ENCODE measurements at regions not wholly inside any gene's neighbourhood (a gene's known extent, or its start where the extent isn't known, plus 50 kb on each side); places are given as distances from the start of the nearest gene placed in this dataset.
"Not testable (repeated sequence)": the region's sequence is repeated elsewhere in the genome, so short reads cannot be mapped to it uniquely, and the experiment has no call there.

DNA sequence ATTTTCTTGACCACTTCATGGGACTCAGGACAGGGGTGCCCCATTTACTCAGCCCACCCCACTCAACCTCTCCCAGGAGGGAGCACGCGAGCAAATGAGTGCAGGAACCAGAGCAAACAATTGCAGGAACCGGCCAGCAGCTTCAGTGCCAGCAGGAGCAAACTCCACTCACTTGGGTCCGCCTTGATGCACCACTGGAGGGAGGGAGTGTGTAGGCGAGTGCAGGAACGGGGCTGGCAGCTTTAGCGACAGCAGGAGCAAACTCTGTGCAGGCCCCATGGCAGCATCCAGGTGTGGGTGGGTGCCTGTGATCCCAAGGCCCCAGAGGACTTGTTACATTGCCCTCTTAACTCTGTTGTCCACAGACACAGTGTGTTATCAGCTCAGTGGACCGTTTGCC is 1667.3 kb upstream of the CELF4 start:
- TF ChIP-seq MYC (IDR thresholded peaks at IDR 0.05; ENCODE audit: low read depth, low read length) (no peak), POLR2A (IDR thresholded peaks at IDR 0.05; ENCODE audit: extremely low read depth, insufficient read length) (no peak)
- TF ChIP-seq, protein P1, sequence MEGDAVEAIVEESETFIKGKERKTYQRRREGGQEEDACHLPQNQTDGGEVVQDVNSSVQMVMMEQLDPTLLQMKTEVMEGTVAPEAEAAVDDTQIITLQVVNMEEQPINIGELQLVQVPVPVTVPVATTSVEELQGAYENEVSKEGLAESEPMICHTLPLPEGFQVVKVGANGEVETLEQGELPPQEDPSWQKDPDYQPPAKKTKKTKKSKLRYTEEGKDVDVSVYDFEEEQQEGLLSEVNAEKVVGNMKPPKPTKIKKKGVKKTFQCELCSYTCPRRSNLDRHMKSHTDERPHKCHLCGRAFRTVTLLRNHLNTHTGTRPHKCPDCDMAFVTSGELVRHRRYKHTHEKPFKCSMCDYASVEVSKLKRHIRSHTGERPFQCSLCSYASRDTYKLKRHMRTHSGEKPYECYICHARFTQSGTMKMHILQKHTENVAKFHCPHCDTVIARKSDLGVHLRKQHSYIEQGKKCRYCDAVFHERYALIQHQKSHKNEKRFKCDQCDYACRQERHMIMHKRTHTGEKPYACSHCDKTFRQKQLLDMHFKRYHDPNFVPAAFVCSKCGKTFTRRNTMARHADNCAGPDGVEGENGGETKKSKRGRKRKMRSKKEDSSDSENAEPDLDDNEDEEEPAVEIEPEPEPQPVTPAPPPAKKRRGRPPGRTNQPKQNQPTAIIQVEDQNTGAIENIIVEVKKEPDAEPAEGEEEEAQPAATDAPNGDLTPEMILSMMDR (IDR thresholded peaks at IDR 0.05; ENCODE audit: low read depth, low read length), result no peak
- TF ChIP-seq, protein P2, sequence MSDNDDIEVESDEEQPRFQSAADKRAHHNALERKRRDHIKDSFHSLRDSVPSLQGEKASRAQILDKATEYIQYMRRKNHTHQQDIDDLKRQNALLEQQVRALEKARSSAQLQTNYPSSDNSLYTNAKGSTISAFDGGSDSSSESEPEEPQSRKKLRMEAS (IDR thresholded peaks at IDR 0.05; ENCODE audit: low read depth, low read length), result no peak
- H3K4me3 ChIP-seq (ENCODE audit: low read depth, low read length), result no peak overlapping the region

DNA sequence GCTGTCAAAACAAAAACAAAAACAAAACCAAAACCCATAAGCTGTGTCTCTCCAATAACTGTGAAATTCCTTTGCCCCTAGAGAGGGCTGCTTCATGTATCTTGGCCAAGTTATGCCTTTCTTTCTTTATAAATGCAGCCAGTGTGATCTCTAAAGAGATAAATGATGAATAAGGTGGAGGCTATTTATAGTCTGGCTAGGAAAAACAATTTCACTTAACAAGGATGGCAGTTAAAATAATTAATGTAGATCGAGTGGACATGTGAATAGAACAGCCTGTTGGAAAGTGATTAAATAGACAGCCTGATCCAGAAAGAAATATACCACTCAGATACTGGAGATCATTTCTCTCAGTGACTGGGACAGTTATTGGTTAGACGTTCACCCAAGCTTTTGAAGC is 1666.9 kb upstream of the CELF4 start:
- H3K4me3 ChIP-seq (ENCODE audit: low read depth, low read length), result no peak overlapping the region
- TF ChIP-seq MYC (IDR thresholded peaks at IDR 0.05; ENCODE audit: low read depth, low read length) (no peak), POLR2A (IDR thresholded peaks at IDR 0.05; ENCODE audit: extremely low read depth, insufficient read length) (no peak)
- TF ChIP-seq, protein P2 (IDR thresholded peaks at IDR 0.05; ENCODE audit: low read depth, low read length), result no peak
- TF ChIP-seq, protein P1 (IDR thresholded peaks at IDR 0.05; ENCODE audit: low read depth, low read length), result no peak
- DNase-seq (ENCODE audit: low read depth), result no peak

More for the DNA sequence above, 1667.3 kb upstream of the CELF4 start:
- DNase-seq (ENCODE audit: low read depth), result no peak

DNA sequence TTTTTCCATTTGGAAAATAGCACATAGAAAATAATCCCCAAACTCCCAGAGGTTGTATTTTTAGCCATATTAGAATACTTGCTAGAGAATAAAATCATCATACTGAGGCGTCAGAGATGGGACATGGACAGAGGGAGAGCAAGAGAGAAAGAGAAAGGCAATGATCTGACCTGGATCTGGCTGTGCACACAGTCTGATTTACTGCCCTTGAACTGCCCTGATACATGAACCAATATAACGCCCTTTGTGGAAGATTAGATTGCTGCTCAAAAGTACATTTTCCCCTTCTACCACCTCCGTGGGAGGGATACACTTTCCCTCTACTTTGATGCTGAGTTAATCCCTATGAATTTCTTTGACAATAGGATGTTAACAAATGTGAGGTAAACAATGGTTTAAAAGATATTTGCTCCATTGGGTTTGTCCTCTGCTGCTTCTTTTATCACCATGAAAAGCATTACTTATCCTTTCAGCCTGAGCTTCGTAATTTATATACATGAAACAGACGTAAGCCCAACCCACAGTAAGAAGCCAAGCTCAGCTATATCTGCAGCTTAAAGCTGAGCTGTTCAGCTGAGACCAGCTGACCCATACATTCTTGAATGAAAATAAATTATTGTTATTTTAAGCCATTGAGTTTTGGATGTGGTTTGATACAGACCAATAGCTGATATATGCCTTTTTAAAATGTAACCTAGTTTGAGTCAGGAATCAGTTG is 1664.6 kb upstream of the CELF4 start:
- TF ChIP-seq, protein P1 (IDR thresholded peaks at IDR 0.05; ENCODE audit: low read depth, low read length), result no peak
- no peak for TF ChIP-seq POLR2A (IDR thresholded peaks at IDR 0.05; ENCODE audit: extremely low read depth, insufficient read length)
- TF ChIP-seq, protein P2 (IDR thresholded peaks at IDR 0.05; ENCODE audit: low read depth, low read length), result no peak
- TF ChIP-seq MYC (IDR thresholded peaks at IDR 0.05; ENCODE audit: low read depth, low read length), result no peak
- no peak overlapping the region for H3K4me3 ChIP-seq (ENCODE audit: low read depth, low read length)
- no peak for DNase-seq (ENCODE audit: low read depth)

DNA sequence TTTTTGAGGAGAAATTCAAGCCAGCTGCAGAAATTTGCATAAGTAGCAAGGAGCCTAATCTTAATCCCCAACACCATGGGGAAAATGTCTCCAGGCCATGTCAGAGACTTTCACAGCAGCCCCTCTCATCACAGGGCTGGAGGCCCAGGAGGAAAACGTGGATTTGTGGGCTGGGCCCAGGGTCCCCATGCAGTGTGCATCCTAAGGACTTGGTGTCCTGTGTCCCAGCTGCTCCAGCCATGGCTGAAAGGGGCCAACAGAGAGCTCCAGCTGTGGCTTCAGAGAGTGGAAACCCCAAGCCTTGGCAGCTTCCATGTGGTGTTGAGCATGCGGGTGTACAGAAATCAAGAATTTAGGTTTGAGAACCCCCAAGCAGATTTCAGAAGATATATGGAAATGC is 1662.2 kb upstream of the CELF4 start:
- DNase-seq (ENCODE audit: low read depth); H3K4me3 ChIP-seq (ENCODE audit: low read depth, low read length): not testable (repeated sequence)

DNA sequence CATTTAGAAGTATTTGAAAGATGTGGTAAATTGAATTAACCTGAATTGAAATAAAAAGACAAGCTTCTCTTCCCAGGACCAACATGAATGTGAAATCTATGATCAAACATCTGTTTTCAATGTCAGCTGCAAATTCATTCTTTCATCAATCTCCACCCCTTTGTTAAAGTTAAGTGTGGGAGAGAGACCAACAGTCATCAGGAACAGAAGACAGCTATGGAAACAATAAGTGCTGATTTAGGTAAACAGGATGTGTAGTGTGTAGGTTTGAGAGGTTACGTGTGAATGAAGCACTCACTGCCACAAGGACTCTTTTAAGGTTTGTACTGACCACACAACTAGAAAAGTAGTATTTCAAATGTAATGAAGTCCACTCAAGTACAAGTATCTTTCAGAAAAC is 1659.8 kb upstream of the CELF4 start:
- no peak for DNase-seq (ENCODE audit: low read depth)
- no peak overlapping the region for H3K4me3 ChIP-seq (ENCODE audit: low read depth, low read length)
- TF ChIP-seq, protein P2 (IDR thresholded peaks at IDR 0.05; ENCODE audit: low read depth, low read length), result no peak
- TF ChIP-seq, protein P1 (IDR thresholded peaks at IDR 0.05; ENCODE audit: low read depth, low read length), result no peak
- TF ChIP-seq POLR2A (IDR thresholded peaks at IDR 0.05; ENCODE audit: extremely low read depth, insufficient read length), result no peak
- no peak for TF ChIP-seq MYC (IDR thresholded peaks at IDR 0.05; ENCODE audit: low read depth, low read length)

DNA sequence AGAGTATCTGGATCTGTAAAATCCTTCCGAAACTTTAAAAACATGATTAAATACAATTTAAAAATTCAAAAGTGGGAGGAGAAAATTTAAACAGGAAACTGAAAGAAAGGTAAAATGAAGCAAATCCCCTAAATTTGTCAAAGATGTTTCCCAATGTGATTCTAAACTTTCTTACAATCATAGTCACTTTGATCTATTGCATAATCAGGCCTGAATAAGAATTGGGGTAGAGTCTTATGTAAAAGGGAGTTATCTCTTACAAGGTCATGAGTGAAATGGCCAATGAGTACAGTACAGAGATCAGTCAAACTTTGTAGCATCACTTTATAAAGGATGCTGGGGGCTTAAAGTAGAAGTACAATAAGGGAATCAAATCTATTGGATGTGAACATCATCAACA is 1657.7 kb upstream of the CELF4 start:
- no peak for TF ChIP-seq POLR2A (IDR thresholded peaks at IDR 0.05; ENCODE audit: extremely low read depth, insufficient read length)
- DNase-seq (ENCODE audit: low read depth), result no peak

DNA sequence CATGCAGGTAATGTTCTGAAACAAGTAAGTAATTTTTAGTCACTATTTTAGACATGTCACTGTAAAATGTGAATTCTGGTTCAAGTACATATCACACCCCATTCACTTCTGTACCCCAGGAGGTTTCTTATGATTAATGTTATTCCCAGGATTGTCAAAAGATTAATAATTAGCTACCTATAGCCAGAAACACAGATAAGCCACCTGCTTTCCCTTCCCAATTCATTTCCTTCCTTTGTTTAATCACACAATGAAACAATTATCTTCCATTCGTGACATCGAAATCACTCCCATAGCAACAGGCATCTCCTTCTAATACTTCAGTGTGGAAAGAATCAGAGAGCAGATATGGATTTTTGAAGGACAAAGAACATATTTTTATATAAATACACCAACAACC is 1650.3 kb upstream of the CELF4 start:
- TF ChIP-seq, protein P1 (IDR thresholded peaks at IDR 0.05; ENCODE audit: low read depth, low read length), result no peak
- TF ChIP-seq, protein P2 (IDR thresholded peaks at IDR 0.05; ENCODE audit: low read depth, low read length), result no peak
- TF ChIP-seq MYC (IDR thresholded peaks at IDR 0.05; ENCODE audit: low read depth, low read length) (no peak), POLR2A (IDR thresholded peaks at IDR 0.05; ENCODE audit: extremely low read depth, insufficient read length) (no peak)
- no peak for DNase-seq (ENCODE audit: low read depth)

More for the DNA sequence above, 1657.7 kb upstream of the CELF4 start:
- no peak overlapping the region for H3K4me3 ChIP-seq (ENCODE audit: low read depth, low read length)

More for the DNA sequence above, 1650.3 kb upstream of the CELF4 start:
- H3K4me3 ChIP-seq (ENCODE audit: low read depth, low read length), result no peak overlapping the region
